ENCODE measurements at regions not wholly inside any gene's neighbourhood (a gene's known extent, or its start where the extent isn't known, plus 50 kb on each side); places are given as distances from the start of the nearest gene placed in this dataset.

- Histone ChIP-seq H3K4me1 (ENCODE audit: control insufficient read depth, insufficient read depth, low read length) (no peaks in the 10 kb centered on the region), H3K27ac (ENCODE audit: extremely low read depth, low read depth, low read length) (no peak overlapping the region), H3K36me3 (ENCODE audit: control insufficient read depth in 2 of 2, insufficient read depth in 1 of 2, low read length in 2 of 2) (no peaks in the 10 kb centered on the region), H3K9me3 (ENCODE audit: control insufficient read depth, insufficient read depth, low read depth, low read length) (no peaks in the 10 kb centered on the region), H3K4me3 (ENCODE audit: low read depth, low read length) (no peak overlapping the region)
- CTCF ChIA-PET = interaction anchor here (0.6 kb wide), 1 partner anchor 123 kb away, joined by 3 read pairs; no protein-coding TSS in a partner anchor
- TF ChIP-seq ZNF423 (tag by site-specific recombination; IDR thresholded peaks at IDR 0.05) (no peak), ZNF830 (tag by site-specific recombination; IDR thresholded peaks at IDR 0.05; ENCODE audit: low read depth) (no peak), ZNF157 (tag by site-specific recombination; IDR thresholded peaks at IDR 0.05) (no peak), ZNF274 (IDR thresholded peaks at IDR 0.05; ENCODE audit: low read length) (no peak), ZNF274 (tag by site-specific recombination; IDR thresholded peaks at IDR 0.05; ENCODE audit: borderline replicate concordance) (no peak), EGR2 (tag by site-specific recombination; IDR thresholded peaks at IDR 0.05; ENCODE audit: low read depth) (no peak)
- POLR2A ChIA-PET = no interaction called here
These were observed 188.5 kb upstream of the HDAC4 start for GRCh38 chr2:239589270-239589825.

DNA sequence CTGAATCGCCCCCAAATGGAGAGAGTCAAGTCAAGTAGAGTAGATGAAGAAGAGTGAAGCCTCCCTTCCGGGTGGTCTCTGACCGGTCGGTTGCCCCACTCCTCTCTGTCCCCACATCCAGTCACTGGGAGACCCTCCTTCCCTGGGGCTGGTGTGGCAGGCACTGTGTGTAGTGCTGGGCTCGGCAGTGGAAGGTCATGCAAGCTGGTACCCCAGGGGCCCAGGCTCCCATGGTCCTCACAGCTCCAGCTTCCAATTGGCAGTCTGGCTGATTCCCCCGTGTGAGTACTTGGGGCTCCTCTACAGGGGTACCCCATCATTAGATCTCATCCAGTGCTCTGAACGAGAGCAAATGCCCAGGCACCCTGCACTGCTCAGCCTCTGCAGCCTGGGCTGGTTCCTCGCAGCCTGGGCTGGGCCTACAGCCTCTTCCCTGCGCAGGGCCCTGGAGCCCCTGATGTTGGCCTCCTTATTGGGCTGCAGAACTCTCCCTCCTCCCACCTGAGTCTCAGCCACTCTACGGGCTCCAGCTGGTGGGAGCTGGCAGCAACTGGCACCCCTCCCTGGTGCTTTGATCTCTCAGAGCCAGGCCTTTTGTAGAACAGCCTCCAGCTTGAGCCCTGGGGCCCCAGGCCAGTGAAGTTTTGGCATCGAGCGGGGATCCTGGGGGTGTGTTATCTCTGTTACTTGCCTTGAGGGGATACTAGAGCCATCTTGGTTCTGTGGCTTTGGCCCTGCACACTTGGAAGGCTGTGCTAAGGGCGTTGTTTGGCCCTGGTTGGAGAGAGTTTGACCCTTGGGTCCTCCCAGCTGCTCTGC lies 187.8 kb upstream of the HDAC4 start:
- TF ChIP-seq ZNF169 (tag by site-specific recombination; IDR thresholded peaks at IDR 0.05) (no peak), TCF7L2 (IDR thresholded peaks at IDR 0.05; ENCODE audit: borderline replicate concordance, low read depth, low read length) (no peak), EGR2 (tag by site-specific recombination; IDR thresholded peaks at IDR 0.05; ENCODE audit: low read depth) (no peak), ZBTB20 (tag by site-specific recombination; IDR thresholded peaks at IDR 0.05) (no peak), SP3 (tag by site-specific recombination; IDR thresholded peaks at IDR 0.05) (no peak), MYNN (tag by site-specific recombination; IDR thresholded peaks at IDR 0.05; ENCODE audit: borderline replicate concordance) (no peak), ZNF791 (tag by site-specific recombination; IDR thresholded peaks at IDR 0.05) (no peak)
- ChIA-PET POLR2A (no interaction called here), CTCF (no interaction called here)
- Histone ChIP-seq H3K9me3 (ENCODE audit: control insufficient read depth, insufficient read depth, low read depth, low read length) (no peaks in the 10 kb centered on the region), H3K4me1 (ENCODE audit: control insufficient read depth, insufficient read depth, low read length) (no peaks in the 10 kb centered on the region), H3K4me3 (ENCODE audit: low read depth, low read length) (no peak overlapping the region), H3K27ac (ENCODE audit: extremely low read depth, low read depth, low read length) (no peak overlapping the region), H3K36me3 (ENCODE audit: control insufficient read depth in 2 of 2, insufficient read depth in 1 of 2, low read length in 2 of 2) (no peaks in the 10 kb centered on the region)

DNA sequence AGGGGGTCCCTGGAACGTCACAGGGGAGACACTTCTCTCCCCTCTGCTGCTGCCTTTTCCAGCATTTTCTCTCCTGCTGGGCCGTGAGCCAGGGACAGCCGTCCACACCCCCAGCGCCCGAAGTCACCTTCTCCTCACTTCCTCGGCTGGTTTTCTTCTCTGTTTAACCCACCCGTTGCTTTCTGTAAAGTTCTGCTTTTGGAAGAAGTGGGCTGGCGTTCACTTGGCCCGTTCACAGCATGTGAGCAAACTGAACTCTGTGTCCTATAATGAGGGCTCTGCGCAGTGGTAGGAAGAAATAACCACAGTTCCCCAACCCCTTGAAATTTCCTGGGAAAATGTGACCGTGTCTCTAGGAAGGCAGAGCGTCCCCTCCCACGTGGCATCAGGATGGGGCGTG lies 187.0 kb upstream of the HDAC4 start:
- Histone ChIP-seq H3K27ac (ENCODE audit: extremely low read depth, low read depth, low read length) (no peak overlapping the region), H3K9me3 (ENCODE audit: control insufficient read depth, insufficient read depth, low read depth, low read length) (no peaks in the 10 kb centered on the region), H3K36me3 (ENCODE audit: control insufficient read depth in 2 of 2, insufficient read depth in 1 of 2, low read length in 2 of 2) (no peaks in the 10 kb centered on the region), H3K4me3 (ENCODE audit: low read depth, low read length) (no peak overlapping the region), H3K4me1 (ENCODE audit: control insufficient read depth, insufficient read depth, low read length) (no peaks in the 10 kb centered on the region)
- TF ChIP-seq ZNF138 (tag by site-specific recombination; IDR thresholded peaks at IDR 0.05; ENCODE audit: borderline replicate concordance) (no peak), ZNF214 (tag by site-specific recombination; IDR thresholded peaks at IDR 0.05; ENCODE audit: borderline replicate concordance) (no peak), ZNF112 (tag by site-specific recombination; IDR thresholded peaks at IDR 0.05) (no peak), ZNF707 (tag by site-specific recombination; IDR thresholded peaks at IDR 0.05) (no peak), ZNF629 (tag by site-specific recombination; IDR thresholded peaks at IDR 0.05) (no peak), HOXC10 (CRISPR knock-in tag; IDR thresholded peaks at IDR 0.05) (no peak), ZNF626 (tag by site-specific recombination; IDR thresholded peaks at IDR 0.05) (no peak), ZFP41 (tag by site-specific recombination; IDR thresholded peaks at IDR 0.05; ENCODE audit: borderline replicate concordance) (no peak), ZNF366 (tag by site-specific recombination; conservative IDR thresholded peaks at IDR 0.05) (no peak), ZNF843 (tag by site-specific recombination; IDR thresholded peaks at IDR 0.05) (no peak), ZNF211 (tag by site-specific recombination; IDR thresholded peaks at IDR 0.05; ENCODE audit: low read depth) (no peak), ZNF747 (tag by site-specific recombination; IDR thresholded peaks at IDR 0.05) (no peak), TRIM28 (IDR thresholded peaks at IDR 0.05; ENCODE audit: borderline replicate concordance, low read length) (no peak), ZNF664 (tag by site-specific recombination; IDR thresholded peaks at IDR 0.05) (no peak), KLF9 (tag by site-specific recombination; IDR thresholded peaks at IDR 0.05; ENCODE audit: low read depth) (no peak), ZNF701 (tag by site-specific recombination; IDR thresholded peaks at IDR 0.05) (no peak), ZNF837 (tag by site-specific recombination; IDR thresholded peaks at IDR 0.05) (no peak), ZNF670 (tag by site-specific recombination; IDR thresholded peaks at IDR 0.05; ENCODE audit: low read depth) (no peak)
- TF ChIP-seq, protein P1, sequence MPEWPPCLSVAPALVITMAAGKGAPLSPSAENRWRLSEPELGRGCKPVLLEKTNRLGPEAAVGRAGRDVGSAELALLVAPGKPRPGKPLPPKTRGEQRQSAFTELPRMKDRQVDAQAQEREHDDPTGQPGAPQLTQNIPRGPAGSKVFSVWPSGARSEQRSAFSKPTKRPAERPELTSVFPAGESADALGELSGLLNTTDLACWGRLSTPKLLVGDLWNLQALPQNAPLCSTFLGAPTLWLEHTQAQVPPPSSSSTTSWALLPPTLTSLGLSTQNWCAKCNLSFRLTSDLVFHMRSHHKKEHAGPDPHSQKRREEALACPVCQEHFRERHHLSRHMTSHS (tag by site-specific recombination; IDR thresholded peaks at IDR 0.05) = no peak
- ChIA-PET POLR2A (no interaction called here), CTCF (no interaction called here)

Data from HEK293 (cell line).